SK-N-MC (cell line): ENCODE measurements at regions not wholly inside any gene's neighbourhood (a gene's known extent, or its start where the extent isn't known, plus 50 kb on each side); places are given as distances from the start of the nearest gene placed in this dataset.

ENCODE experiments used
- EZH2 ChIP-seq: fragments of 200-600 bp; sonication (generic); IDR thresholded peaks from one replicate; pipeline ENCODE4 v1.6.1; 2017; ENCODE audit warnings: antibody characterized with exemption
- POLR2AphosphoS5 ChIP-seq: IDR thresholded peaks from 2 replicates; pipeline ENCODE4 v1.6.1; 2012; ENCODE audit warnings: mild to moderate bottlenecking, low read depth, low read length, borderline replicate concordance

DNA sequence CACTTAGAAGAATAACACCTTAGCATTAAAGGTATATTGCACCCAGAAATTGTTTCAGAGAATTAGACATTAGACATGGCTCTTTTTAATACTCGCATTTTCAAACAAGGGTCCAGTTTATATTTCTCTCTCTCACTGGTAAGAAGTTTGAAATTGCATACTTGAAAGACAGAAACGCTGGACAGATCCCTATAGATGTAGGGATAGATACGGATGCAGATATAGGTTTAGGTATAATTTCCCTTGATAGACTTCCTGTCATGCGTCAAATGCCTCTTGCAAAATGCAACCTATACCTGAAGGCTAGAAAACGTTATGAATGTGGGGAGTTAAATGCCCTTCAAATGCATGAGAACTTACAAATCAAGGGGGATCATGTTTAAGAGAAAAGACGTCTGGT is 99.4 kb upstream of the BCL6 start:
- TF ChIP-seq EZH2 (no peak), POLR2AphosphoS5 (no peak)
